ENCODE measurements at regions not wholly inside any gene's neighbourhood (a gene's known extent, or its start where the extent isn't known, plus 50 kb on each side); places are given as distances from the start of the nearest gene placed in this dataset.

GRCh38 chr13:111939666-111940278 lies 127.2 kb upstream of the SOX1 start:
- Histone ChIP-seq H3K9me3 (ENCODE audit: control insufficient read depth in 4 of 4, low read length in 3 of 4) (peaks cover 0 to 2% (median 0%) of the 10 kb centered on the region in 4 donors), H3K27me3 (ENCODE audit: control insufficient read depth in 4 of 4, insufficient read depth in 4 of 4, low read length in 3 of 4) (peaks cover 0 to 9% (median 6%) of the 10 kb centered on the region in 4 donors), H3K4me3 (ENCODE audit: low read depth in 1 of 3, low read length in 3 of 3) (no peak overlapping the region), H3K27ac (ENCODE audit: low read depth in 1 of 2, low read length in 2 of 2) (no peak overlapping the region), H3K4me1 (ENCODE audit: control insufficient read depth in 4 of 4, insufficient read depth in 4 of 4, low read length in 3 of 4) (no peaks in the 10 kb centered on the region), H3K9ac (ENCODE audit: low read depth in 1 of 2, low read length in 2 of 2) (no peak overlapping the region), H3K36me3 (ENCODE audit: control insufficient read depth in 4 of 4, insufficient read depth in 3 of 4, low read depth in 1 of 4, low read length in 3 of 4) (no peaks in the 10 kb centered on the region)
- TF ChIP-seq, protein P1, sequence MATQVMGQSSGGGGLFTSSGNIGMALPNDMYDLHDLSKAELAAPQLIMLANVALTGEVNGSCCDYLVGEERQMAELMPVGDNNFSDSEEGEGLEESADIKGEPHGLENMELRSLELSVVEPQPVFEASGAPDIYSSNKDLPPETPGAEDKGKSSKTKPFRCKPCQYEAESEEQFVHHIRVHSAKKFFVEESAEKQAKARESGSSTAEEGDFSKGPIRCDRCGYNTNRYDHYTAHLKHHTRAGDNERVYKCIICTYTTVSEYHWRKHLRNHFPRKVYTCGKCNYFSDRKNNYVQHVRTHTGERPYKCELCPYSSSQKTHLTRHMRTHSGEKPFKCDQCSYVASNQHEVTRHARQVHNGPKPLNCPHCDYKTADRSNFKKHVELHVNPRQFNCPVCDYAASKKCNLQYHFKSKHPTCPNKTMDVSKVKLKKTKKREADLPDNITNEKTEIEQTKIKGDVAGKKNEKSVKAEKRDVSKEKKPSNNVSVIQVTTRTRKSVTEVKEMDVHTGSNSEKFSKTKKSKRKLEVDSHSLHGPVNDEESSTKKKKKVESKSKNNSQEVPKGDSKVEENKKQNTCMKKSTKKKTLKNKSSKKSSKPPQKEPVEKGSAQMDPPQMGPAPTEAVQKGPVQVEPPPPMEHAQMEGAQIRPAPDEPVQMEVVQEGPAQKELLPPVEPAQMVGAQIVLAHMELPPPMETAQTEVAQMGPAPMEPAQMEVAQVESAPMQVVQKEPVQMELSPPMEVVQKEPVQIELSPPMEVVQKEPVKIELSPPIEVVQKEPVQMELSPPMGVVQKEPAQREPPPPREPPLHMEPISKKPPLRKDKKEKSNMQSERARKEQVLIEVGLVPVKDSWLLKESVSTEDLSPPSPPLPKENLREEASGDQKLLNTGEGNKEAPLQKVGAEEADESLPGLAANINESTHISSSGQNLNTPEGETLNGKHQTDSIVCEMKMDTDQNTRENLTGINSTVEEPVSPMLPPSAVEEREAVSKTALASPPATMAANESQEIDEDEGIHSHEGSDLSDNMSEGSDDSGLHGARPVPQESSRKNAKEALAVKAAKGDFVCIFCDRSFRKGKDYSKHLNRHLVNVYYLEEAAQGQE (IDR thresholded peaks at IDR 0.05) = no peak
- no peak for TF ChIP-seq HNF4A (conservative IDR thresholded peaks at IDR 0.05)
- TF ChIP-seq SP1 (IDR thresholded peaks at IDR 0.05) = no peak
- 61% methylated on average over 3 of the region's 3 CpGs for WGBS
- no peak for DNase-seq (ENCODE audit: low spot score)

GRCh38 chr13:111940892-111941291 lies 126.1 kb upstream of the SOX1 start:
- Histone ChIP-seq H3K27ac (ENCODE audit: low read depth in 1 of 2, low read length in 2 of 2) (no peak overlapping the region), H3K27me3 (ENCODE audit: control insufficient read depth in 4 of 4, insufficient read depth in 4 of 4, low read length in 3 of 4) (peaks cover 0 to 9% (median 6%) of the 10 kb centered on the region in 4 donors), H3K4me1 (ENCODE audit: control insufficient read depth in 4 of 4, insufficient read depth in 4 of 4, low read length in 3 of 4) (no peaks in the 10 kb centered on the region), H3K9me3 (ENCODE audit: control insufficient read depth in 4 of 4, low read length in 3 of 4) (peaks cover 0 to 2% (median 0%) of the 10 kb centered on the region in 4 donors), H3K4me3 (ENCODE audit: low read depth in 1 of 3, low read length in 3 of 3) (no peak overlapping the region), H3K36me3 (ENCODE audit: control insufficient read depth in 4 of 4, insufficient read depth in 3 of 4, low read depth in 1 of 4, low read length in 3 of 4) (no peaks in the 10 kb centered on the region), H3K9ac (ENCODE audit: low read depth in 1 of 2, low read length in 2 of 2) (no peak overlapping the region)
- TF ChIP-seq JUND (IDR thresholded peaks at IDR 0.05) = no peak
- no peak for TF ChIP-seq HNF4G (IDR thresholded peaks at IDR 0.05)
- TF ChIP-seq GABPA (IDR thresholded peaks at IDR 0.05 in 1 of 2, conservative IDR thresholded peaks at IDR 0.05 in 1 of 2) = no peak
- no peak for TF ChIP-seq FOXA1 (IDR thresholded peaks at IDR 0.05)
- no peak for TF ChIP-seq FOXA2 (IDR thresholded peaks at IDR 0.05)
- TF ChIP-seq, protein P1 (IDR thresholded peaks at IDR 0.05) = no peak
- TF ChIP-seq, protein P2, sequence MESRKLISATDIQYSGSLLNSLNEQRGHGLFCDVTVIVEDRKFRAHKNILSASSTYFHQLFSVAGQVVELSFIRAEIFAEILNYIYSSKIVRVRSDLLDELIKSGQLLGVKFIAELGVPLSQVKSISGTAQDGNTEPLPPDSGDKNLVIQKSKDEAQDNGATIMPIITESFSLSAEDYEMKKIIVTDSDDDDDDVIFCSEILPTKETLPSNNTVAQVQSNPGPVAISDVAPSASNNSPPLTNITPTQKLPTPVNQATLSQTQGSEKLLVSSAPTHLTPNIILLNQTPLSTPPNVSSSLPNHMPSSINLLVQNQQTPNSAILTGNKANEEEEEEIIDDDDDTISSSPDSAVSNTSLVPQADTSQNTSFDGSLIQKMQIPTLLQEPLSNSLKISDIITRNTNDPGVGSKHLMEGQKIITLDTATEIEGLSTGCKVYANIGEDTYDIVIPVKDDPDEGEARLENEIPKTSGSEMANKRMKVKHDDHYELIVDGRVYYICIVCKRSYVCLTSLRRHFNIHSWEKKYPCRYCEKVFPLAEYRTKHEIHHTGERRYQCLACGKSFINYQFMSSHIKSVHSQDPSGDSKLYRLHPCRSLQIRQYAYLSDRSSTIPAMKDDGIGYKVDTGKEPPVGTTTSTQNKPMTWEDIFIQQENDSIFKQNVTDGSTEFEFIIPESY (IDR thresholded peaks at IDR 0.05) = no peak
- no peak for DNase-seq (ENCODE audit: low spot score)
- WGBS = 72% methylated on average over 4 of the region's 4 CpGs

Data from liver (tissue), 7 donors.